PC-3 (cell line): ENCODE measurements at regions not wholly inside any gene's neighbourhood (a gene's known extent, or its start where the extent isn't known, plus 50 kb on each side); places are given as distances from the start of the nearest gene placed in this dataset.

Experiments
- EZH2 ChIP-seq: fragments of 300-600 bp; sonication (generic); IDR thresholded peaks from one replicate; pipeline ENCODE4 v1.6.1; 2017; ENCODE audit warnings: antibody characterized with exemption, mild to moderate bottlenecking, low read length; ENCODE audit not compliant: unreplicated experiment
- EZH2phosphoT487 ChIP-seq: fragments of 300-600 bp; sonication (generic); IDR thresholded peaks from 2 replicates; pipeline ENCODE4 v1.6.1; 2018; ENCODE audit warnings: mild to moderate bottlenecking, antibody characterized with exemption, low read length, borderline replicate concordance
- TF ChIP-seq, protein P1 (sequence below): fragments of 300-600 bp; sonication (generic); conservative IDR thresholded peaks from 2 replicates; pipeline ENCODE4 v1.5.1; 2017; ENCODE audit warnings: antibody characterized with exemption, low read depth, mild to moderate bottlenecking, low read length

DNA sequence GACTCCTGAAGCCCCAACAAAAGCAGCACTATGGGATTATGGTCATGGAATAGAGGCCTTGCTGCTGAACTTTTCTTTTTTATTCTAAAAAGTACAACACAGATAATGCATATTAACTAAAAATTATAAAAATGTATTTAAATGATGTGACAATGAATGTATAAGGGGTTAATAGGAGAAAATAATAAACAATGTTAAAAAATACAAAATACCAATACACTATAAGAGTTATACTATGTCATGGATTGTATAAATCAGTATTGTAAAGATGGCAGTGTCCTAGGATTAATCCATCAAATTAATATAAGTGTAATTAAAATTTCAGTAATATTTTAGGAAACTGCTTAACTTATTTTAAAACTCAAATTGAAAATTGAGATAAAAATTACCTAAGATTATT lies 58.3 kb upstream of the TOP3B start:
- TF ChIP-seq, protein P1, sequence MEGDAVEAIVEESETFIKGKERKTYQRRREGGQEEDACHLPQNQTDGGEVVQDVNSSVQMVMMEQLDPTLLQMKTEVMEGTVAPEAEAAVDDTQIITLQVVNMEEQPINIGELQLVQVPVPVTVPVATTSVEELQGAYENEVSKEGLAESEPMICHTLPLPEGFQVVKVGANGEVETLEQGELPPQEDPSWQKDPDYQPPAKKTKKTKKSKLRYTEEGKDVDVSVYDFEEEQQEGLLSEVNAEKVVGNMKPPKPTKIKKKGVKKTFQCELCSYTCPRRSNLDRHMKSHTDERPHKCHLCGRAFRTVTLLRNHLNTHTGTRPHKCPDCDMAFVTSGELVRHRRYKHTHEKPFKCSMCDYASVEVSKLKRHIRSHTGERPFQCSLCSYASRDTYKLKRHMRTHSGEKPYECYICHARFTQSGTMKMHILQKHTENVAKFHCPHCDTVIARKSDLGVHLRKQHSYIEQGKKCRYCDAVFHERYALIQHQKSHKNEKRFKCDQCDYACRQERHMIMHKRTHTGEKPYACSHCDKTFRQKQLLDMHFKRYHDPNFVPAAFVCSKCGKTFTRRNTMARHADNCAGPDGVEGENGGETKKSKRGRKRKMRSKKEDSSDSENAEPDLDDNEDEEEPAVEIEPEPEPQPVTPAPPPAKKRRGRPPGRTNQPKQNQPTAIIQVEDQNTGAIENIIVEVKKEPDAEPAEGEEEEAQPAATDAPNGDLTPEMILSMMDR = no peak
- TF ChIP-seq EZH2 (no peak), EZH2phosphoT487 (no peak)
